Testis (tissue), 2 donors: ENCODE measurements at regions not wholly inside any gene's neighbourhood (a gene's known extent, or its start where the extent isn't known, plus 50 kb on each side); places are given as distances from the start of the nearest gene placed in this dataset.

ENCODE experiments used
- POLR2A ChIP-seq: fragments of 450-650 bp; IDR thresholded peaks from one replicate; pipeline ENCODE4 v1.6.1; 2017; ENCODE audit warnings: antibody characterized with exemption, mild to moderate bottlenecking, moderate library complexity
- TF ChIP-seq, protein P1 (sequence below), 3 experiments: fragments of 450-650 bp in 2 of 3; fragments of 200-600 bp in 1 of 3; sonication (generic) in 1 of 3; IDR thresholded peaks; one replicate each; pipeline ENCODE4 v1.5.1; 2016 to 2019; ENCODE audit warnings: antibody characterized with exemption in 3 of 3, mild to moderate bottlenecking in 2 of 3, moderate library complexity in 1 of 3

DNA sequence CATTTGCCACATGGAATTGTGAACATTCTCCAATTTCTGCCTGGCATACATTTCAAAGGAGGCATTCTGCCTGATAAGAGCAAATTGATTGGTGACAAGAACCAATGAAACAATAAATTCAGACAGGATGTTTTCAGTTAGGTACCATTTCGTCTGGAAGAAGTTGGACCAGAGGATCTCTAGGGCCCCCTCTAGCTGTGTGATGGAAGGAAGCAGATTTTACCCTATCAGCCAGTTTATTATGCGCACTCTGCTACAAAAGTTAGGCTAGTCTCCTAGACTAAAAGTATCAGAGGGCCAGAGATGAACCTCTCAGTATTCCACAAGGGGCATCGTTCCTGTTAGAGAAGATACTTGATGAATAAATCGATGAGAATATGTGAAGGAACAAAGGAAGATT, 118.0 kb downstream of the BUB3 start:
- TF ChIP-seq, protein P1, sequence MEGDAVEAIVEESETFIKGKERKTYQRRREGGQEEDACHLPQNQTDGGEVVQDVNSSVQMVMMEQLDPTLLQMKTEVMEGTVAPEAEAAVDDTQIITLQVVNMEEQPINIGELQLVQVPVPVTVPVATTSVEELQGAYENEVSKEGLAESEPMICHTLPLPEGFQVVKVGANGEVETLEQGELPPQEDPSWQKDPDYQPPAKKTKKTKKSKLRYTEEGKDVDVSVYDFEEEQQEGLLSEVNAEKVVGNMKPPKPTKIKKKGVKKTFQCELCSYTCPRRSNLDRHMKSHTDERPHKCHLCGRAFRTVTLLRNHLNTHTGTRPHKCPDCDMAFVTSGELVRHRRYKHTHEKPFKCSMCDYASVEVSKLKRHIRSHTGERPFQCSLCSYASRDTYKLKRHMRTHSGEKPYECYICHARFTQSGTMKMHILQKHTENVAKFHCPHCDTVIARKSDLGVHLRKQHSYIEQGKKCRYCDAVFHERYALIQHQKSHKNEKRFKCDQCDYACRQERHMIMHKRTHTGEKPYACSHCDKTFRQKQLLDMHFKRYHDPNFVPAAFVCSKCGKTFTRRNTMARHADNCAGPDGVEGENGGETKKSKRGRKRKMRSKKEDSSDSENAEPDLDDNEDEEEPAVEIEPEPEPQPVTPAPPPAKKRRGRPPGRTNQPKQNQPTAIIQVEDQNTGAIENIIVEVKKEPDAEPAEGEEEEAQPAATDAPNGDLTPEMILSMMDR (IDR thresholded peaks at IDR 0.05): no peak
- TF ChIP-seq POLR2A: no peak
